T-helper 17 cell (primary cell): ENCODE measurements at regions not wholly inside any gene's neighbourhood (a gene's known extent, or its start where the extent isn't known, plus 50 kb on each side); places are given as distances from the start of the nearest gene placed in this dataset.

Source experiments
- ATAC-seq: fragments of 150-1000 bp; cut with Tn5 transposase; 2 replicates; pipeline ENCODE4 v1.10.0; 2021; ENCODE audit warnings: mild to moderate bottlenecking, moderate library complexity
- DNase-seq, 3 donors: peaks; one replicate each; pipeline versions ENCODE4 v3.0.0 to v3.0.0-alpha.2; 2020 to 2021
- H3K9me3 ChIP-seq: one replicate; pipeline ENCODE4 v1.7.0; 2013; ENCODE audit warnings: low read length, mild to moderate bottlenecking; ENCODE audit not compliant: control insufficient read depth, poor library complexity, severe bottlenecking
- H3K27ac Mint-ChIP-seq: one replicate; pipeline ENCODE4 v1.8.0; 2022; ENCODE audit warnings: mild to moderate bottlenecking, moderate library complexity, mixed read lengths
- H3K27me3 Mint-ChIP-seq: one replicate; pipeline ENCODE4 v1.8.0; 2022; ENCODE audit warnings: mixed read lengths
- H3K36me3 Mint-ChIP-seq: one replicate; pipeline ENCODE4 v1.8.0; 2022; ENCODE audit warnings: low read depth, mixed read lengths
- H3K4me1 Mint-ChIP-seq: one replicate; pipeline ENCODE4 v1.8.0; 2022; ENCODE audit warnings: mild to moderate bottlenecking, mixed read lengths
- H3K4me3 Mint-ChIP-seq: one replicate; pipeline ENCODE4 v1.8.0; 2022; ENCODE audit warnings: mild to moderate bottlenecking, moderate library complexity, mixed read lengths

DNA sequence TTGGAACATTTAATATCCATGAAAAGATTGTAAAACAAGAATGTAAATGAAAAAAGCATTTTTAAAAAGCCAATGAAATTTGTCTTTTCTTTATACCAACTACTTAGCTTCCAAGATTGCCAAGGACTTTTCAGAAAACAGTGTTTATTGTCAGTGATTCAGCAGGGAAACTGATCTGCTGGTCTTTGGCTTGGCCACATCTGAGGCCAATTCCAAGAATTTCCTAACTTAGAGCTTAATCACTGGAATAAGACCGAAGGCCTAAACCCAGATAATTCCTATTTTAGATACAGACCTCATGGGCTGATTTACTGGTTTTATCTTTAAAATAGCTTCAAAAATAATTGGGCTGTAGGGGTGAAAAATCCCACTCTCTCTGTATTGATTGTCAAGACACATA, 260.5 kb upstream of the RORA start:
- no peak overlapping the region for H3K27ac Mint-ChIP-seq
- DNase-seq (no peak), ATAC-seq (no peak)
- no peaks in the 10 kb centered on the region for H3K4me1 Mint-ChIP-seq
- no peaks in the 10 kb centered on the region for H3K9me3 ChIP-seq
- peaks cover 40% of the 10 kb centered on the region for H3K27me3 Mint-ChIP-seq
- no peaks in the 10 kb centered on the region for H3K36me3 Mint-ChIP-seq
- H3K4me3 Mint-ChIP-seq: no peak overlapping the region

DNA sequence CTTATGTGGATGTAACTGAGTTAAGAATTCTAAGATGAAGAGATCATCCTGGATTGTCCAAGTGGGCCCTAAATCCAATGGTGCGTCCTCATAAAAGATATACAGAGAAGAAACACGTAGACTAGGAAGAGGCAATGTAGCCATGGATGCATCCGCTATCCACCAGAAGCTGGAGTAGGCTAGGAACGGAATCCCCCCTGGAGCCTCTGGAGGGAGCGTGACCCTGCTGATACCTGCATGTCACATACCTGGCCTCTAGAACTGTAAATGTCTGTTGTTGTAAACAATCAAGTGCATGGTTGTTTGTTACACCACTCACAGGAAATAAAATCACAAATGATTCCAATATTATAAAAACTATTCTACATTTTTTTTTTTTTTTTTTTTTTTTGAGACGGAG, 254.5 kb upstream of the RORA start:
- Mint-ChIP-seq H3K27me3 (peaks cover 35% of the 10 kb centered on the region), H3K36me3 (peaks cover 2% of the 10 kb centered on the region), H3K27ac (no peak overlapping the region), H3K4me1 (no peaks in the 10 kb centered on the region), H3K4me3 (no peak overlapping the region)
- no peak for ATAC-seq
- no peak for DNase-seq
- no peaks in the 10 kb centered on the region for H3K9me3 ChIP-seq

- H3K27ac Mint-ChIP-seq: no peak overlapping the region
- peaks cover 32% of the 10 kb centered on the region for H3K27me3 Mint-ChIP-seq
- ATAC-seq: no peak
- no peaks in the 10 kb centered on the region for H3K9me3 ChIP-seq
- no peaks in the 10 kb centered on the region for H3K4me1 Mint-ChIP-seq
- H3K36me3 Mint-ChIP-seq: peaks cover 2% of the 10 kb centered on the region
- DNase-seq: no peak
- H3K4me3 Mint-ChIP-seq: no peak overlapping the region
Observed at GRCh38 chr15:61481886-61482285, 252.8 kb upstream of the RORA start.

GRCh38 chr15:61480863-61481262, 251.8 kb upstream of the RORA start:
- no peaks in the 10 kb centered on the region for H3K9me3 ChIP-seq
- peaks cover 2% of the 10 kb centered on the region for H3K36me3 Mint-ChIP-seq
- DNase-seq (no peak), ATAC-seq (no peak)
- H3K27ac Mint-ChIP-seq: no peak overlapping the region
- peaks cover 25% of the 10 kb centered on the region for H3K27me3 Mint-ChIP-seq
- no peaks in the 10 kb centered on the region for H3K4me1 Mint-ChIP-seq
- no peak overlapping the region for H3K4me3 Mint-ChIP-seq

GRCh38 chr15:61480295-61480694, 251.2 kb upstream of the RORA start:
- Mint-ChIP-seq H3K27me3 (peaks cover 25% of the 10 kb centered on the region), H3K36me3 (peaks cover 2% of the 10 kb centered on the region), H3K4me3 (no peak overlapping the region), H3K4me1 (no peaks in the 10 kb centered on the region), H3K27ac (no peak overlapping the region)
- no peaks in the 10 kb centered on the region for H3K9me3 ChIP-seq
- no peak for DNase-seq
- ATAC-seq: no peak

- Mint-ChIP-seq H3K36me3 (peaks cover 2% of the 10 kb centered on the region), H3K27me3 (peaks cover 25% of the 10 kb centered on the region)
Observed at GRCh38 chr15:61479613-61480012, 250.5 kb upstream of the RORA start.

DNA sequence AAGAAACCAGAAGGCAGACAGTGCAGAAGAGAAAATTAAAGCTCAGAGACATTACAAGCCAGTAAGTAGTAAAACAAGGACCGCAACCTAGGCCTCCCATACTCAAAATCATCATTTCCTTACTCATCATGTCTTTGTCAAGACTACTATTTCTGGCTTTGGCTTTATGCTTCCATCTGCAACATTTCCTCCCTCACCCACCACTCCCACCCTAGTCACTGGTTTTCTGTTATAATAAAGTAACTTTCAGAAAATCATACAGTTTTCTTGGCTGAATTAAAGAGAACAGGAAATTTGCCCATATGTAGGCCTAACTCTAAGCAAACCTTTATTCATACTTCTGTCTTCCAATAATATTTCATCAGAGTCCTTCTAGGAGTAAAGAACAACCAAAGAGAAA, 247.6 kb upstream of the RORA start:
- ATAC-seq (no peak), DNase-seq (no peak)
- Mint-ChIP-seq H3K4me3 (no peak overlapping the region), H3K36me3 (peaks cover 2% of the 10 kb centered on the region), H3K27ac (no peak overlapping the region), H3K4me1 (no peaks in the 10 kb centered on the region), H3K27me3 (peaks cover 35% of the 10 kb centered on the region)
- no peaks in the 10 kb centered on the region for H3K9me3 ChIP-seq

More at GRCh38 chr15:61479613-61480012, 250.5 kb upstream of the RORA start:
- H3K4me1 Mint-ChIP-seq: no peaks in the 10 kb centered on the region
- ATAC-seq (no peak), DNase-seq (no peak)
- H3K9me3 ChIP-seq: no peaks in the 10 kb centered on the region
- no peak overlapping the region for H3K27ac Mint-ChIP-seq
- no peak overlapping the region for H3K4me3 Mint-ChIP-seq

DNA sequence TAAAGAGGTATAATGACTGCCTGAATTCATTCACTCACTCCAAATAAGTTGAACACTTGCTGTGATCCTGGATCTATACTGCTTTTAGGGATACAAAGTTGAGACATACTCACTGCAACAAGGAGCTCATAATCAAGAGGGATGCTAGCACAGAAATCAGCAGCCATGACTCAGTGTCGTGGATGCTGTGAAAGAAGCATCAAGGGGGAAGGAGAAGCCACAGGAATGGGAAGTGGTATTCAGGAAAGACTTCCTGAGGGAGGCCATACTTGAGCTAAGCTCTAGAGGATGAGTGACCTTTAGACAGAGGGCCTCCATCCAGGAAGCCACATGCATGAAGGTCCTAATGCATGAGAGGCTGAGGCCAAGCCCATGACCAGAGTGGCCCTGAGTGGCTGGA, 245.7 kb upstream of the RORA start:
- DNase-seq (no peak), ATAC-seq (no peak)
- Mint-ChIP-seq H3K27ac (no peak overlapping the region), H3K4me1 (no peaks in the 10 kb centered on the region), H3K27me3 (peaks cover 27% of the 10 kb centered on the region), H3K4me3 (no peak overlapping the region), H3K36me3 (no peaks in the 10 kb centered on the region)
- H3K9me3 ChIP-seq: no peaks in the 10 kb centered on the region

DNA sequence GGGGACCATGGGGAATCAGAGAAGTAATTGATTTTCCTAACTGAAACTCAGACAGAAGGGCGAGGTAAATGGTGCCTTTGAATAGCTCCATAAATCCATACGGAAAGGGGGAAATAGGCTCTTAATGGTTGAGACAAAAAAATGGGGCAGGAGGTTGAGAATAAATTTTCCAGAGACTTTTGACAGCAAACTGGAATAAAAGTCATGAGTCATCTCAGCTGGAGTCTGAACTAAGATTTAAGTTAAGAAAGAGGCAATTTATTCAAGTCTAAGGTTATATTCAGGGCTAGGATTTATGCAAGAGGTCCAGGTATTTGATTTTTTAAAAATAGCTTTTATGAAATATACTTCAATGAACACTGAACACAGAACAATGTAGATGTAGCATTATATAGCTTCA, 238.7 kb upstream of the RORA start:
- H3K27me3 Mint-ChIP-seq: peaks cover 12% of the 10 kb centered on the region
- DNase-seq (no peak), ATAC-seq (no peak)
- H3K4me1 Mint-ChIP-seq: no peaks in the 10 kb centered on the region
- H3K27ac Mint-ChIP-seq: no peak overlapping the region
- H3K4me3 Mint-ChIP-seq: no peak overlapping the region
- no peaks in the 10 kb centered on the region for H3K36me3 Mint-ChIP-seq
- H3K9me3 ChIP-seq: no peaks in the 10 kb centered on the region

DNA sequence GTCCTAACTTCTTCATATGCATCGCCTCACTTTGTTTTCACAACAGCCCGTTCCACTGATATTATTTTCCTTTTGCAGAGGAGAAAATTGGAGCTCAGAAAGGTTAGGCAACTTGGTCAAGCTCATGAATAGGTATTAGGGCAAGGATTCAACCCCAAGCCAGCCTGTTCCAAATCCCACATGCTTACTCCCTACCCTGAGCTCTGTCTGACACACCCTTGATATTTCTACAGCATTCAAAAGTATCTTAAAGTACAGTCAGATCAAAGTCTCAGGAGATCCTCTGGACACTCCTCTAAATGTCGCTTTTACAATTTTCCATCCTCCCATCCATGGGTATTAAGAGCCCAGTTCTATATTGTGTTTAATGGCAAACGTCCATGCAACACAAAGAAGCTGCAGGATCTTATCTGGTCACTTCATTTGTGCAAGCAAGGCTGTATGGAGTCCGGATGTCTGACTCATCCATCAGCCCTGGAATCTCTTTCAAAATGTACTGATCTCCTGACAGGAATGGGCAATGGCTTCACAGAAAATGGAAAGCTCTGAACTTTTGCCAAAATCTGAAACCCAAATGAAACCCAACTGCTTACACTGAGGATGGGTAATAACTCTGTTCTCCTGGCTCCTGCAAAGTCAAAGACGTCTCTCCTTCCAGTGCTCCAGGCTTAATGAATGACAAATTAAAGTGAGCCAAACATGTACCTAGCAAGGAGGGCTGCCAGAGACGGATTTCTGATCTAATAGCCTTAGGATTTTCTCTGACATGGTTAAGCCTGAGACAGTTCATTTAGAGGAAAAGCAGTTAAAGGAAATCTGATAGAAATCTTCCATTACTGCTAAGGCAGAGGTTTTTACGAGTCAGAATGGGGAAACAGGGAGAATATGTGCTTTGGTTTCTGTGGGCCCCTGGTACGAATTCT, 230.9 kb upstream of the RORA start:
- H3K4me3 Mint-ChIP-seq: no peak overlapping the region
- no peak for DNase-seq
- H3K27ac Mint-ChIP-seq: no peak overlapping the region
- H3K36me3 Mint-ChIP-seq: no peaks in the 10 kb centered on the region
- no peaks in the 10 kb centered on the region for H3K4me1 Mint-ChIP-seq
- no peaks in the 10 kb centered on the region for H3K9me3 ChIP-seq
- no peak for ATAC-seq
- H3K27me3 Mint-ChIP-seq: peaks cover 32% of the 10 kb centered on the region

GRCh38 chr15:61457050-61457733, 228.1 kb upstream of the RORA start:
- no peak overlapping the region for H3K4me3 Mint-ChIP-seq
- ATAC-seq (no peak), DNase-seq (no peak)
- no peaks in the 10 kb centered on the region for H3K9me3 ChIP-seq
- no peaks in the 10 kb centered on the region for H3K4me1 Mint-ChIP-seq
- peaks cover 49% of the 10 kb centered on the region for H3K27me3 Mint-ChIP-seq
- H3K27ac Mint-ChIP-seq: no peak overlapping the region
- no peaks in the 10 kb centered on the region for H3K36me3 Mint-ChIP-seq

GRCh38 chr15:61449186-61449702, 220.1 kb upstream of the RORA start:
- H3K9me3 ChIP-seq: no peaks in the 10 kb centered on the region
- Mint-ChIP-seq H3K4me1 (no peaks in the 10 kb centered on the region), H3K4me3 (no peak overlapping the region), H3K27me3 (peaks cover 35% of the 10 kb centered on the region), H3K36me3 (no peaks in the 10 kb centered on the region), H3K27ac (no peak overlapping the region)
- DNase-seq (no peak), ATAC-seq (no peak)

DNA sequence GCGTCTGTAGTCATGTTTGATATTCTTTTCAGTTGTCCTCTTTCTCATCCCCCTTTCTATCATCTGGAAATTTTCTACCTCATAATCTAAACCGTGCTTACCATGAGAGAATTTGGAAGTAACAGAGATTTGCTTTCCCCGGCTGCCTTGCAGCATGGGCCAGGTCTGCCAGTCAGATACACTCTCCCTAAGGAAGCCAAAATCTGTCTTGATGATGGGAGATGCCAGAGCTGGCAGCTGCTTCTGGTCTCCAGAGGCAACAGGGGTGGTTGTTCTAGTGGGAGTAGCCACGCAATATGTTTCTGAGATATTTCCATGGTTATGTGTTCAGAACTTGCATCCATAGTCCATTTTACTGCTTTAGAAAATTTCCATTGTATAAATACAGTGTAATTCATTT, 218.9 kb upstream of the RORA start:
- H3K4me1 Mint-ChIP-seq: no peaks in the 10 kb centered on the region
- no peak overlapping the region for H3K27ac Mint-ChIP-seq
- H3K4me3 Mint-ChIP-seq: no peak overlapping the region
- H3K9me3 ChIP-seq: no peaks in the 10 kb centered on the region
- peaks cover 32% of the 10 kb centered on the region for H3K27me3 Mint-ChIP-seq
- no peak for ATAC-seq
- no peaks in the 10 kb centered on the region for H3K36me3 Mint-ChIP-seq
- DNase-seq: no peak
